Activated T-cell treated with anti-CD3 and anti-CD28 coated beads, Interleukin-2, amount 50 U/mL, for 72 hours (primary cell): ENCODE measurements at regions not wholly inside any gene's neighbourhood (a gene's known extent, or its start where the extent isn't known, plus 50 kb on each side); places are given as distances from the start of the nearest gene placed in this dataset.

Experiments
- ATAC-seq, 2 donors: fragments of 150-1000 bp; cut with Tn5 transposase; replicated peaks in 1 of 2; 2 replicates each; pipeline ENCODE4 v1.10.0; 2021; ENCODE audit warnings: moderate library complexity in 2 of 2, mild to moderate bottlenecking in 1 of 2
- DNase-seq, 2 donors: peaks; one replicate each; pipeline ENCODE4 v3.0.0; 2021 to 2022; ENCODE audit warnings: mixed read lengths in 1 of 2
- H3K27ac Mint-ChIP-seq: one replicate; pipeline ENCODE4 v1.8.0; 2022; ENCODE audit warnings: mild to moderate bottlenecking, moderate library complexity, mixed read lengths
- H3K27me3 Mint-ChIP-seq: one replicate; pipeline ENCODE4 v1.8.0; 2022; ENCODE audit warnings: low read depth, mixed read lengths
- H3K36me3 Mint-ChIP-seq, 2 donors: one replicate each; pipeline ENCODE4 v1.8.0; 2022; ENCODE audit warnings: mixed read lengths in 2 of 2, mild to moderate bottlenecking in 1 of 2; ENCODE audit not compliant: insufficient read depth in 2 of 2
- H3K4me1 Mint-ChIP-seq: one replicate; pipeline ENCODE4 v1.8.0; 2022; ENCODE audit warnings: low read depth, mixed read lengths
- H3K4me3 Mint-ChIP-seq, 2 donors: one replicate each; pipeline ENCODE4 v1.8.0; 2022; ENCODE audit warnings: mild to moderate bottlenecking in 2 of 2, mixed read lengths in 2 of 2, moderate library complexity in 2 of 2
- H3K9me3 Mint-ChIP-seq, 2 donors: one replicate each; pipeline ENCODE4 v1.8.0; 2022; ENCODE audit warnings: mixed read lengths in 2 of 2

GRCh38 chr11:25902476-25902875 lies 429.5 kb upstream of the ANO3 start:
- peaks cover 11 to 17% of the 10 kb centered on the region in 2 donors for H3K9me3 Mint-ChIP-seq
- H3K27ac Mint-ChIP-seq = no peak overlapping the region
- DNase-seq (no peak), ATAC-seq (no peak)
- no peaks in the 10 kb centered on the region for H3K4me1 Mint-ChIP-seq
- no peaks in the 10 kb centered on the region for H3K27me3 Mint-ChIP-seq
- no peaks in the 10 kb centered on the region for H3K36me3 Mint-ChIP-seq
- H3K4me3 Mint-ChIP-seq = no peak overlapping the region

GRCh38 chr11:25908726-25909125 lies 423.2 kb upstream of the ANO3 start:
- DNase-seq (no peak), ATAC-seq (no peak)
- H3K9me3 Mint-ChIP-seq = peaks cover 9 to 12% of the 10 kb centered on the region in 2 donors
- H3K4me1 Mint-ChIP-seq = no peaks in the 10 kb centered on the region
- H3K36me3 Mint-ChIP-seq = no peaks in the 10 kb centered on the region
- no peak overlapping the region for H3K4me3 Mint-ChIP-seq
- H3K27ac Mint-ChIP-seq = no peak overlapping the region
- no peaks in the 10 kb centered on the region for H3K27me3 Mint-ChIP-seq

- no peak overlapping the region for H3K27ac Mint-ChIP-seq
- H3K9me3 Mint-ChIP-seq = peaks cover 7% of the 10 kb centered on the region in 2 donors
- no peaks in the 10 kb centered on the region for H3K27me3 Mint-ChIP-seq
These were observed 421.8 kb upstream of the ANO3 start for GRCh38 chr11:25910086-25910485.

GRCh38 chr11:25920356-25920755 lies 411.6 kb upstream of the ANO3 start:
- Mint-ChIP-seq H3K9me3 (peaks cover 12 to 16% of the 10 kb centered on the region in 2 donors), H3K36me3 (peaks cover 2 to 3% of the 10 kb centered on the region in 2 donors)

More at GRCh38 chr11:25910086-25910485, 421.8 kb upstream of the ANO3 start:
- Mint-ChIP-seq H3K4me3 (no peak overlapping the region), H3K4me1 (no peaks in the 10 kb centered on the region), H3K36me3 (no peaks in the 10 kb centered on the region)
- DNase-seq (no peak), ATAC-seq (no peak)

GRCh38 chr11:25924586-25924985 lies 407.3 kb upstream of the ANO3 start:
- H3K27me3 Mint-ChIP-seq = no peaks in the 10 kb centered on the region
- no peak overlapping the region for H3K27ac Mint-ChIP-seq
- H3K4me3 Mint-ChIP-seq = no peak overlapping the region
- H3K4me1 Mint-ChIP-seq = no peaks in the 10 kb centered on the region
- peaks cover 0 to 3% of the 10 kb centered on the region in 2 donors for H3K36me3 Mint-ChIP-seq
- no peak for DNase-seq
- peaks cover 8 to 11% of the 10 kb centered on the region in 2 donors for H3K9me3 Mint-ChIP-seq
- ATAC-seq = no peak

More at GRCh38 chr11:25920356-25920755, 411.6 kb upstream of the ANO3 start:
- DNase-seq (no peak), ATAC-seq (no peak)
- Mint-ChIP-seq H3K4me3 (no peak overlapping the region), H3K4me1 (no peaks in the 10 kb centered on the region), H3K27ac (no peak overlapping the region), H3K27me3 (no peaks in the 10 kb centered on the region)

- H3K27me3 Mint-ChIP-seq = no peaks in the 10 kb centered on the region
- no peak overlapping the region for H3K4me3 Mint-ChIP-seq
- H3K9me3 Mint-ChIP-seq = peaks cover 8% of the 10 kb centered on the region in 2 donors
- H3K4me1 Mint-ChIP-seq = no peaks in the 10 kb centered on the region
- DNase-seq (no peak), ATAC-seq (no peak)
- no peak overlapping the region for H3K27ac Mint-ChIP-seq
- peaks cover 0 to 3% of the 10 kb centered on the region in 2 donors for H3K36me3 Mint-ChIP-seq
These were observed 406.6 kb upstream of the ANO3 start for GRCh38 chr11:25925359-25925758.

- Mint-ChIP-seq H3K27me3 (no peaks in the 10 kb centered on the region), H3K27ac (no peak overlapping the region), H3K36me3 (peaks cover 0 to 1% of the 10 kb centered on the region in 2 donors), H3K4me3 (no peak overlapping the region), H3K4me1 (no peaks in the 10 kb centered on the region), H3K9me3 (peaks cover 10 to 11% of the 10 kb centered on the region in 2 donors)
- DNase-seq = no peak
- ATAC-seq = no peak
These were observed 404.4 kb upstream of the ANO3 start for GRCh38 chr11:25927411-25927953.

GRCh38 chr11:25928076-25928475 lies 403.9 kb upstream of the ANO3 start:
- Mint-ChIP-seq H3K4me1 (no peaks in the 10 kb centered on the region), H3K9me3 (peaks cover 7 to 8% of the 10 kb centered on the region in 2 donors), H3K4me3 (no peak overlapping the region), H3K27me3 (no peaks in the 10 kb centered on the region), H3K36me3 (no peaks in the 10 kb centered on the region), H3K27ac (no peak overlapping the region)
- ATAC-seq = no peak
- DNase-seq = no peak

- Mint-ChIP-seq H3K9me3 (peaks cover 5 to 7% of the 10 kb centered on the region in 2 donors), H3K4me3 (no peak overlapping the region), H3K27me3 (no peaks in the 10 kb centered on the region), H3K27ac (no peak overlapping the region), H3K4me1 (no peaks in the 10 kb centered on the region), H3K36me3 (peaks cover 0 to 2% of the 10 kb centered on the region in 2 donors)
- ATAC-seq = no peak
- DNase-seq = no peak
These were observed 393.0 kb upstream of the ANO3 start for GRCh38 chr11:25938952-25939351.

GRCh38 chr11:25939691-25940090 lies 392.2 kb upstream of the ANO3 start:
- peaks cover 0 to 2% of the 10 kb centered on the region in 2 donors for H3K36me3 Mint-ChIP-seq
- H3K27me3 Mint-ChIP-seq = no peaks in the 10 kb centered on the region
- DNase-seq (no peak), ATAC-seq (no peak)
- peaks cover 5 to 7% of the 10 kb centered on the region in 2 donors for H3K9me3 Mint-ChIP-seq
- H3K4me1 Mint-ChIP-seq = no peaks in the 10 kb centered on the region
- H3K4me3 Mint-ChIP-seq = no peak overlapping the region
- no peak overlapping the region for H3K27ac Mint-ChIP-seq

GRCh38 chr11:25941353-25941752 lies 390.6 kb upstream of the ANO3 start:
- Mint-ChIP-seq H3K4me1 (no peaks in the 10 kb centered on the region), H3K27ac (no peak overlapping the region), H3K36me3 (peaks cover 0 to 2% of the 10 kb centered on the region in 2 donors), H3K27me3 (no peaks in the 10 kb centered on the region), H3K4me3 (no peak overlapping the region), H3K9me3 (peaks cover 5% of the 10 kb centered on the region in 2 donors)
- no peak for DNase-seq
- ATAC-seq = no peak

- H3K27me3 Mint-ChIP-seq = no peaks in the 10 kb centered on the region
- H3K4me3 Mint-ChIP-seq = no peak overlapping the region
- H3K9me3 Mint-ChIP-seq = peaks cover 5 to 9% of the 10 kb centered on the region in 2 donors
- ATAC-seq (no peak), DNase-seq (no peak)
- no peak overlapping the region for H3K27ac Mint-ChIP-seq
- H3K36me3 Mint-ChIP-seq = no peaks in the 10 kb centered on the region
- no peaks in the 10 kb centered on the region for H3K4me1 Mint-ChIP-seq
These were observed 388.9 kb upstream of the ANO3 start for GRCh38 chr11:25943031-25943430.

GRCh38 chr11:25943777-25944661 lies 387.9 kb upstream of the ANO3 start:
- Mint-ChIP-seq H3K4me1 (no peaks in the 10 kb centered on the region), H3K27ac (no peak overlapping the region), H3K4me3 (no peak overlapping the region), H3K36me3 (no peaks in the 10 kb centered on the region), H3K9me3 (peaks cover 5 to 9% of the 10 kb centered on the region in 2 donors), H3K27me3 (no peaks in the 10 kb centered on the region)
- ATAC-seq (no peak), DNase-seq (no peak)
